ENCODE measurements at regions not wholly inside any gene's neighbourhood (a gene's known extent, or its start where the extent isn't known, plus 50 kb on each side); places are given as distances from the start of the nearest gene placed in this dataset.

- DNase-seq (ENCODE audit: low read depth, low spot score) (no peak), ATAC-seq (no peak)
- TF ChIP-seq POLR2A (IDR thresholded peaks at IDR 0.05; ENCODE audit: borderline replicate concordance, extremely low read depth, insufficient read depth, insufficient read length) (no peak), EGR1 (IDR thresholded peaks at IDR 0.05; ENCODE audit: low read depth) (no peak), FOSL1 (IDR thresholded peaks at IDR 0.05; ENCODE audit: low read depth) (no peak), JUND (IDR thresholded peaks at IDR 0.05) (no peak), EZH2phosphoT487 (IDR thresholded peaks at IDR 0.05; ENCODE audit: borderline replicate concordance) (no peak), SRF (IDR thresholded peaks at IDR 0.05; ENCODE audit: low read depth) (no peak), MAX (IDR thresholded peaks at IDR 0.05) (no peak), ZNF274 (IDR thresholded peaks at IDR 0.05; ENCODE audit: low read depth, low read length) (no peak), YY1 (IDR thresholded peaks at IDR 0.05; ENCODE audit: extremely low read depth, insufficient replicate concordance, low read depth, low read length) (no peak), TCF7L2 (IDR thresholded peaks at IDR 0.05; ENCODE audit: borderline replicate concordance, extremely low read depth, insufficient read depth, insufficient read length) (no peak), ATF3 (IDR thresholded peaks at IDR 0.05) (no peak), EZH2 (IDR thresholded peaks at IDR 0.05) (no peak), SP1 (IDR thresholded peaks at IDR 0.05; ENCODE audit: low read depth) (no peak)
- Histone ChIP-seq H3K9ac (ENCODE audit: low read length) (no peak overlapping the region), H3K4me2 (ENCODE audit: low read length) (no peak overlapping the region), H3K9me2 (ENCODE audit: insufficient read depth) (no peaks in the 10 kb centered on the region), H3K79me2 (ENCODE audit: insufficient read depth, low read length) (no peaks in the 10 kb centered on the region), H3K27ac (ENCODE audit: low read depth, low read length) (no peak overlapping the region), H4K20me1 (ENCODE audit: insufficient read depth) (no peaks in the 10 kb centered on the region), H3K4me1 (ENCODE audit: control insufficient read depth in 1 of 2, insufficient read depth in 2 of 2, low read length in 2 of 2) (0 out of 4 replicates have a peak, but pooled peaks cover 0 to 3% of the 10 kb centered on the region in 2 experiments), H3K9me3 (ENCODE audit: control insufficient read depth in 1 of 2, insufficient read depth in 1 of 2, low read depth in 1 of 2, low read length in 2 of 2) (no peaks in the 10 kb centered on the region), H3K36me3 (ENCODE audit: control insufficient read depth in 1 of 2, insufficient read depth in 2 of 2, low read length in 2 of 2) (no peaks in the 10 kb centered on the region), H3K27me3 (ENCODE audit: insufficient read depth, low read length) (no peaks in the 10 kb centered on the region), H2AFZ (ENCODE audit: low read depth, low read length, poor library complexity, severe bottlenecking) (no peak overlapping the region), H3K4me3 (replicated peaks in 1 of 2; ENCODE audit: low read depth in 1 of 2, low read length in 2 of 2) (no peak overlapping the region)
- BruUV-seq (replicated peaks): no TSS peak
- POLR2A ChIA-PET: no interaction called here
- intact Hi-C loops (cut with micrococcal nuclease): no loop called here
- RAD21 ChIA-PET (ENCODE audit: low non-redundant PET in 1 of 2, low total read pairs in 2 of 2, uncharacterized antibody in 2 of 2, unreplicated experiment in 2 of 2): no interaction called here
- CTCF ChIA-PET: no interaction called here
Measured at GRCh38 chr6:9711365-9711764, 703.5 kb downstream of the TFAP2A start.

- Histone ChIP-seq H3K9me2 (ENCODE audit: insufficient read depth) (no peaks in the 10 kb centered on the region), H3K4me3 (replicated peaks in 1 of 2; ENCODE audit: low read depth in 1 of 2, low read length in 2 of 2) (no peak overlapping the region), H3K9ac (ENCODE audit: low read length) (no peak overlapping the region), H4K20me1 (ENCODE audit: insufficient read depth) (no peaks in the 10 kb centered on the region), H2AFZ (ENCODE audit: low read depth, low read length, poor library complexity, severe bottlenecking) (peak overlapping the region; percentile 60), H3K36me3 (ENCODE audit: control insufficient read depth in 1 of 2, insufficient read depth in 2 of 2, low read length in 2 of 2) (no peaks in the 10 kb centered on the region), H3K27ac (ENCODE audit: low read depth, low read length) (no peak overlapping the region), H3K4me2 (ENCODE audit: low read length) (no peak overlapping the region), H3K4me1 (ENCODE audit: control insufficient read depth in 1 of 2, insufficient read depth in 2 of 2, low read length in 2 of 2) (0 out of 4 replicates have a peak, but pooled peaks cover 0 to 3% of the 10 kb centered on the region in 2 experiments), H3K9me3 (ENCODE audit: control insufficient read depth in 1 of 2, insufficient read depth in 1 of 2, low read depth in 1 of 2, low read length in 2 of 2) (no peaks in the 10 kb centered on the region), H3K27me3 (ENCODE audit: insufficient read depth, low read length) (no peaks in the 10 kb centered on the region), H3K79me2 (ENCODE audit: insufficient read depth, low read length) (no peaks in the 10 kb centered on the region)
- no peak for TF ChIP-seq EGR1 (IDR thresholded peaks at IDR 0.05; ENCODE audit: low read depth)
- no peak for TF ChIP-seq FOSL1 (IDR thresholded peaks at IDR 0.05; ENCODE audit: low read depth)
- TF ChIP-seq CEBPB (IDR thresholded peaks at IDR 0.05; ENCODE audit: low read depth): no peak
- ChIA-PET POLR2A (no interaction called here), RAD21 (ENCODE audit: low non-redundant PET in 1 of 2, low total read pairs in 2 of 2, uncharacterized antibody in 2 of 2, unreplicated experiment in 2 of 2) (no interaction called here), CTCF (no interaction called here)
- no peak for ATAC-seq
- intact Hi-C loops (cut with micrococcal nuclease): no loop called here
- no peak for DNase-seq (ENCODE audit: low read depth, low spot score)
- BruUV-seq (replicated peaks): no TSS peak
Measured at GRCh38 chr6:9710574-9710973, 704.3 kb downstream of the TFAP2A start.
